Ishikawa (cell line): ENCODE measurements at regions not wholly inside any gene's neighbourhood (a gene's known extent, or its start where the extent isn't known, plus 50 kb on each side); places are given as distances from the start of the nearest gene placed in this dataset.

Source experiments
- CEBPB ChIP-seq: IDR thresholded peaks from 2 replicates; pipeline ENCODE4 v1.6.1; 2012
- CREB1 ChIP-seq: IDR thresholded peaks from 2 replicates; pipeline ENCODE4 v1.6.1; 2012; ENCODE audit warnings: low read depth
- EGR1 ChIP-seq: IDR thresholded peaks from 2 replicates; pipeline ENCODE4 v1.6.1; 2012
- EP300 ChIP-seq: IDR thresholded peaks from 2 replicates; pipeline ENCODE4 v1.6.1; 2012; ENCODE audit warnings: borderline replicate concordance
- FOXM1 ChIP-seq: IDR thresholded peaks from 2 replicates; pipeline ENCODE4 v1.6.1; 2012; ENCODE audit warnings: low read depth, borderline replicate concordance
- NFIC ChIP-seq: IDR thresholded peaks from 2 replicates; pipeline ENCODE4 v1.6.1; 2012
- RAD21 ChIP-seq: IDR thresholded peaks from 2 replicates; pipeline ENCODE4 v1.6.1; 2012; ENCODE audit warnings: low read depth
- TAF1 ChIP-seq: IDR thresholded peaks from 2 replicates; pipeline ENCODE4 v1.6.1; 2012; ENCODE audit warnings: low read depth, mild to moderate bottlenecking
- TCF12 ChIP-seq: IDR thresholded peaks from 2 replicates; pipeline ENCODE4 v1.6.1; 2012; ENCODE audit warnings: low read depth
- TEAD4 ChIP-seq: IDR thresholded peaks from 2 replicates; pipeline ENCODE4 v1.6.1; 2012
- YY1 ChIP-seq: IDR thresholded peaks from 2 replicates; pipeline ENCODE4 v1.6.1; 2012; ENCODE audit warnings: low read depth
- ZBTB7A ChIP-seq: IDR thresholded peaks from 2 replicates; pipeline ENCODE4 v1.6.1; 2012; ENCODE audit warnings: low read depth
- TF ChIP-seq, protein P1 (sequence below): IDR thresholded peaks from 2 replicates; pipeline ENCODE4 v1.6.1; 2012
- TF ChIP-seq, protein P2 (sequence below): IDR thresholded peaks from 2 replicates; pipeline ENCODE4 v1.6.1; 2012
- TF ChIP-seq, protein P3 (sequence below): IDR thresholded peaks from 2 replicates; pipeline ENCODE4 v1.6.1; 2012; ENCODE audit warnings: low read depth, mild to moderate bottlenecking

DNA sequence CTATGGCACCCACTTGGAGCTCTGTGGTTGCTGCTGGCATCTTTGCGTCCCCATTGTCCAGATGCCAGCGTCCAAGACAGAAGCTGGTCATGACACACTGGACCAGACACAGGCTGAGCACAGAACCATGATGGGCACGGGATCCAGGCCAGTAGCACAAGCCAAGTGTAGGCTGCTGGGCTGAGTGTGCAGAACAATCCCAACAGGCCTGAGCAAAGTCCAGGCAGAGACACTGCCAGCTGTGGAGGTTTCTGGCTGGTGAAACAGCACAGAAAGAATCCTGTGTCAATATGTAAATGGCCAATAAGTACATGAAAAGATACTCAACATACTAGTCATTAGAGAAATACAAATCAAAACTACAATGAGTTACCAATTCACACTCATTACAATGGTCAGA lies 705.4 kb downstream of the METTL4 start:
- TF ChIP-seq YY1 (no peak), ZBTB7A (no peak), EGR1 (no peak), NFIC (no peak)
- TF ChIP-seq, protein P1, sequence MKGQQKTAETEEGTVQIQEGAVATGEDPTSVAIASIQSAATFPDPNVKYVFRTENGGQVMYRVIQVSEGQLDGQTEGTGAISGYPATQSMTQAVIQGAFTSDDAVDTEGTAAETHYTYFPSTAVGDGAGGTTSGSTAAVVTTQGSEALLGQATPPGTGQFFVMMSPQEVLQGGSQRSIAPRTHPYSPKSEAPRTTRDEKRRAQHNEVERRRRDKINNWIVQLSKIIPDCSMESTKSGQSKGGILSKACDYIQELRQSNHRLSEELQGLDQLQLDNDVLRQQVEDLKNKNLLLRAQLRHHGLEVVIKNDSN = no peak

- TF ChIP-seq, protein P2, sequence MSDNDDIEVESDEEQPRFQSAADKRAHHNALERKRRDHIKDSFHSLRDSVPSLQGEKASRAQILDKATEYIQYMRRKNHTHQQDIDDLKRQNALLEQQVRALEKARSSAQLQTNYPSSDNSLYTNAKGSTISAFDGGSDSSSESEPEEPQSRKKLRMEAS = no peak
- TF ChIP-seq NFIC (no peak), ZBTB7A (no peak), TAF1 (no peak)
- TF ChIP-seq, protein P3, sequence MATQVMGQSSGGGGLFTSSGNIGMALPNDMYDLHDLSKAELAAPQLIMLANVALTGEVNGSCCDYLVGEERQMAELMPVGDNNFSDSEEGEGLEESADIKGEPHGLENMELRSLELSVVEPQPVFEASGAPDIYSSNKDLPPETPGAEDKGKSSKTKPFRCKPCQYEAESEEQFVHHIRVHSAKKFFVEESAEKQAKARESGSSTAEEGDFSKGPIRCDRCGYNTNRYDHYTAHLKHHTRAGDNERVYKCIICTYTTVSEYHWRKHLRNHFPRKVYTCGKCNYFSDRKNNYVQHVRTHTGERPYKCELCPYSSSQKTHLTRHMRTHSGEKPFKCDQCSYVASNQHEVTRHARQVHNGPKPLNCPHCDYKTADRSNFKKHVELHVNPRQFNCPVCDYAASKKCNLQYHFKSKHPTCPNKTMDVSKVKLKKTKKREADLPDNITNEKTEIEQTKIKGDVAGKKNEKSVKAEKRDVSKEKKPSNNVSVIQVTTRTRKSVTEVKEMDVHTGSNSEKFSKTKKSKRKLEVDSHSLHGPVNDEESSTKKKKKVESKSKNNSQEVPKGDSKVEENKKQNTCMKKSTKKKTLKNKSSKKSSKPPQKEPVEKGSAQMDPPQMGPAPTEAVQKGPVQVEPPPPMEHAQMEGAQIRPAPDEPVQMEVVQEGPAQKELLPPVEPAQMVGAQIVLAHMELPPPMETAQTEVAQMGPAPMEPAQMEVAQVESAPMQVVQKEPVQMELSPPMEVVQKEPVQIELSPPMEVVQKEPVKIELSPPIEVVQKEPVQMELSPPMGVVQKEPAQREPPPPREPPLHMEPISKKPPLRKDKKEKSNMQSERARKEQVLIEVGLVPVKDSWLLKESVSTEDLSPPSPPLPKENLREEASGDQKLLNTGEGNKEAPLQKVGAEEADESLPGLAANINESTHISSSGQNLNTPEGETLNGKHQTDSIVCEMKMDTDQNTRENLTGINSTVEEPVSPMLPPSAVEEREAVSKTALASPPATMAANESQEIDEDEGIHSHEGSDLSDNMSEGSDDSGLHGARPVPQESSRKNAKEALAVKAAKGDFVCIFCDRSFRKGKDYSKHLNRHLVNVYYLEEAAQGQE = no peak
- TF ChIP-seq, protein P1 = no peak
Observed at GRCh38 chr18:1872274-1872673, 699.0 kb downstream of the METTL4 start.

GRCh38 chr18:1875219-1875618 lies 696.1 kb downstream of the METTL4 start:
- TF ChIP-seq EGR1 (no peak), CEBPB (no peak), TCF12 (no peak), FOXM1 (no peak), RAD21 (no peak), NFIC (no peak), YY1 (no peak)
- TF ChIP-seq, protein P3 = no peak

DNA sequence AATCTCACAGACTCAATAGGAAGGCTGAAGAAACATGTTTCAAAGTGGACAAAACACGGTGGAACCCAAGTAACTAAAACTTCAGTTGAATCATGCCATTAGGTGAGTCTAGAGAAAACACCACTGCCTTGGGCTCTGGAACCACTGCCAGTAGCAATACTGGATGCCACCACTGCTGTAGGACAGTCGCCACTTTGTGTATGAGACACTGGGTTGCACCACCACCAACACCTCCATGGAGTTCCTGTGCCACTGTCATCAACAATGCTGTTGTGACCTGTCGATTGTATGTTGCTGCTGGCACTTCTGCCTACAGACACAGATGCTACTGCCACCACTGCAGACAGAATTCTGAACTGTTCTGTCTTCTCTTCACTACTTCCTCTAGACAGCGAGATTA lies 686.7 kb downstream of the METTL4 start:
- TF ChIP-seq ZBTB7A = no peak
- no peak for TF ChIP-seq CEBPB
- no peak for TF ChIP-seq TEAD4

DNA sequence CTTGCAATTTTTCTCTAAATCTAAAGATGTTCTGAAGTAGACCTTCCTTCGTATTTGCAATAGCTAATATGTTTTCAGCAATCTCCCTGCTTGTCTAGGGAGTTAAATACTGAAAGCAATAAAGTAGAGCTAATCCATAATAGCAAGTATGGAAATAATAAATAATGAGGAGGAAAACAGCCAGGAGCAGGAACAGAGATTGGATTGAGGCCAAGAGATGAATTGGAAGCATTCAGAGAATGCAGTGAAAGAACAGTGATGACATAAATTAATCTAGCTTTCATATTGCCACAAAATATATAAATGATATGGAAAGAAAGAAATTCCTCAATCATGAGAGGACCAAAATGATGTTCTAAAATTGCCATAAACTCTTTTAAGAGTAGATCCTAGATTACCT lies 679.7 kb downstream of the METTL4 start:
- TF ChIP-seq ZBTB7A (no peak), YY1 (no peak), EGR1 (no peak), EP300 (no peak), TCF12 (no peak)

- TF ChIP-seq TEAD4 = no peak
- no peak for TF ChIP-seq CREB1
- no peak for TF ChIP-seq CEBPB
- TF ChIP-seq, protein P1 = no peak
- TF ChIP-seq, protein P3 = no peak
- no peak for TF ChIP-seq TAF1
- TF ChIP-seq NFIC = no peak
- no peak for TF ChIP-seq ZBTB7A
- TF ChIP-seq FOXM1 = no peak
- TF ChIP-seq, protein P2 = no peak
- no peak for TF ChIP-seq RAD21
- TF ChIP-seq TCF12 = no peak
- TF ChIP-seq EGR1 = no peak
Observed at GRCh38 chr18:1892191-1892590, 679.1 kb downstream of the METTL4 start.
